Activated CD4-positive, CD25-positive, alpha-beta regulatory T cell treated with anti-CD3 and anti-CD28 coated beads, Interleukin-2, amount 50 U/mL, for 24 hours (primary cell): ENCODE measurements at regions not wholly inside any gene's neighbourhood (a gene's known extent, or its start where the extent isn't known, plus 50 kb on each side); places are given as distances from the start of the nearest gene placed in this dataset.

Source experiments
- ATAC-seq, 2 donors: fragments of 150-1000 bp; cut with Tn5 transposase; one replicate each; pipeline ENCODE4 v1.10.0; 2021; ENCODE audit warnings: mild to moderate bottlenecking in 1 of 2, moderate library complexity in 1 of 2

DNA sequence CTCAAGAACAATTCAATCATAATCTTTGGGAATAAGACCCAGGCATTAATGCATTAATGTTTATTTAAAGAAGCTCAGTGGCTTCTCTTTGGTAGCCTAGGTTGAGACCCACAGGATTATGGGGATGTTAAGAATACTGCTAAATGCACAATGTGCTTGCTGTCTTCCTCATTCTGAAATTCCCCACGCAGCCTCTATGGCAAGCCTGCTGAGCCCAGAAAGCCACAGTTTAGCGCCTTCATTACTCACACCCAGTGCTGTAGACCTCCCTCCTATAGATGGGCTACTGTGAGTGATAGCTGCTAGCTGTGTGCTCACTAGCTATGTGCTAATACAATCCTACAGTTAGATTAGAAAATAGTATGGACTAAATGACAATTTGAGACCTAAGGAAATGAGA lies 90.6 kb downstream of the TNFSF13B start:
- no peak for ATAC-seq

DNA sequence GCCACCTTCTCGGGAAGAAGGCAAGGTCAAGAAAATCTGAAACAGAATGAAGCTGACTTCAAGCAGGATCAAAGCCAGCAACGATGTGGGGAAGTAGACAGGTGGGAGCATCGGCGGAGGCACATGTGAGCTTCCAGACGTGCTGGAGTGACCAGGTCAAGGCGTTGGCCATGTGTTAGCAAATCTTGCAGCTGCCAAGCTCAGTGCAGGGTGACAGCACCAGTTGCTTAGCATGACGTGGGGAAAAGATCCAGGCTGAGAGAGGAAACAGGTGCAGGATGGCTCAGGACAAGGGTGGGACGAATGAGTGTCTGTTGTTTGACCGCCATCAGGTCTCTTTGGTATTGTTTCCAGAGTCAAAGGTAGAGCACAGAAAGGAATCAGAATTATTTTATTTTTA lies 92.3 kb downstream of the TNFSF13B start:
- no peak for ATAC-seq

DNA sequence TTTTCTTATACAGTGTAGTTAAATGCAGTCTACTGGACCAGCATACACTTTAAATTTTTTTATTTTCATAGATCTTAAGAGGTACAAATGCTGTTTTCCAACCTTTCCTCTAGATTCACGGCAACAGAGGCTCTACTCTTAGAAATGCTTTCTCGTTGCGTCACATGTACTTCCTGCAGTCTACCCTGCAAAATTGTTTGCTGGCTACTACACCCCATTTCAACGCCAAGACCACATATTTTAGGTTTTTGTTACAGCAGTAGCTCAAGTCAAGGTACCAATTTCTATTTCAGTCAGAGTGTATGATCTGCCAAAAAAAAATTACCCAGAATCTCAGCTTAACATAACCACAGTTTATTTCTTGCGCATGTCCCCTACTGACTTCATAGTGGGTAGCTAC lies 94.1 kb downstream of the TNFSF13B start:
- ATAC-seq, result no peak

DNA sequence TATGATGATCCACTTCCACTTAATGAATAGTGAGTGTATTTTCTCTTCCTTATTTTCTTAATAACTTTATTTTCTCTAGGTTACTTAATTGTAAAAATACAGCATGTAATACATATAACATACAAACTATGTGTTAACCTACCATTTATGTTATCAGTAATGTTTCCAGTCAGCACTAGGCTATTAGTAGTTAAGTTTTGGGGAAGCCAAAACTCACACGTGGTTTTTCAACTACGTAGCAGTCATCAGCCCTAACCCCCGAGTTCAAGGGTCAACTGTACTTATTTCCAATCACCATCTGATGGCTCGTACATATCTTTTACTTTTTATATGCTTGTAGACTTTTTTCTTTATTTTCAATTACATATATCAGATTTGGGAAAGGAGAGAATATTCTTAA lies 95.7 kb downstream of the TNFSF13B start:
- ATAC-seq, result no peak

DNA sequence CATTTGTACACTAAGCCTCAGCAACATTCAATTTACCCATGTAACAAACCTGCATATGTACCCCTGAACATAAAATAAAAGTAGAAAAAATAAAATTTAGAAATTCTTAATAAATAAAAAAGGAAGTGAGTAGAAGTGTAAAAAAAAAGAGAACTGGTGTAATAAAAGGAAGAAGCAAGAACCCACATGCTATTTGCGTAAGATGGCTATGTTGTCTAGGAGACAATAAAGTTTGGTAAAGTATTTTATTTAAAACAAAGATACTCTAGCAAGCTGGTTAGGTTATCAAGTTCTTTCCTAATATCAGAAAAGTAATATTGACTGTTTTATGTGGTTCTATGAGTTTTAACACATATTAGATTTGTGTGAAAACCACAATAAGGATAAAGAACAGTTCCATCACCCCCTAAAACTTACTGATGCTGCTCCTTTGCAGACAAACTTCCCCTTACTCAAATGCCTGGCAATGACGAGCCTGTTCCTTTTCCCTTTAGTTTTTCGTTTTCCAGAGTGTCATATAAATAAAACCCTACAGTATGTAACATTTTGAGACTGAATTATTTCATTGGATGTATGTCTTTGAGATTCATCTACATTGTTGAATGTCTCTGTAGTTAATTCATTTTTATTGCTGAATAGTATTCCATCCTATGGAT lies 98.9 kb downstream of the TNFSF13B start:
- ATAC-seq, result no peak

DNA sequence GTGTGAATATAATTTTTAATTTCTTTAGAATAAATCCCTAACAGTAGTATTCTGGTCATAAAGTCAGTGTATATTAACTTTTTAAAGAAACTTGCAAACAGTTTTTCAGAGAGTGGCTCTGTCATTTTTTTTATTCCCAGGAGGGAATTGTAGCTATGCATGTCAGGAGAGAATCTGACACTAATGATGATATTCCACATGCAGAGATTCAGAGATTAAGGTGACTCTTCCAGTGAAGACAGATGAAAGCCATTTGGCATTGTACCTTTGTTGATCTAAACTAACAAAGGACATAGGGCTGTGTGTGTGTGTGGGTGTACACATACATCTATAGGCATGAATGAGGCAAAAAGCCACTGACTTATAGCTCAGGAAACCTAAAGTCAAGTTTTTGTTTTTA lies 99.9 kb downstream of the TNFSF13B start:
- no peak for ATAC-seq

DNA sequence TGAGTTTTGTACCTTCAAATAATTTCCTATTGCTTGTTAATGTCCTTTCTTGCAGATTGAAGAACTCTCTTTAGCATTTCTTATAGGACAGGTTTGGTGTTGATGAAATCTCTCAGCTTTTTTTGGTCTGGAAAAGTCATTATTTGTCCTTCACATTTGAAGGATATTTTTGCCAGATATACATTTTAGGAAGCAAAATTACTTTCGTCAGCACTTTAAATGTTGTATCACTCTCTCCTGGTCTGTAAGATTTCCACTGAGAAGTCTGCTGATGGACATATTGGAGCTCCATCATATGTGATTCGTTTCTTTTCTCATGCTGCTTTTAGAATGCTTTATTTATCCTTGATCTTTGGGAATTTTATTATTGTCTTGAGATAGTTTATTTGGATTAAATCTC lies 105.5 kb downstream of the TNFSF13B start:
- ATAC-seq, result no peak

DNA sequence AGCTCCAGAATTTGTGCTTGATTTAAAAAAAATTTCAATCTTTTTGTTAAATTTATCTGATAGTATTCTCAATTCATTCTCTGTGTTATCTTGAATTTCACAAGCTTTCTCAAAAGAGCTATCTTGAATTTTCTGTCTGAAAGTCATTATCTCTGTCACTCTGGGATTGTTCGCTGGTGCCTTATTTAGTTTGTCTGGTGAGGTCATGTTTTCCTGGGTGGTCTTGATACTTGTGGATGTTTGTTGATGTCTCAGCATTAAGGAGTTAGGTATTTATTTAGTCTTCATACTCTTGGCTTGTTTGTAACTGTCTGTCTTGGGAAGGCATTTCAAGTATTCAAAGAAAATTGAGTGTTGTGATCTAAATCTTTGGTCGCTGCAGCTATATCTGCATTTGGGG lies 106.3 kb downstream of the TNFSF13B start:
- ATAC-seq, result no peak

DNA sequence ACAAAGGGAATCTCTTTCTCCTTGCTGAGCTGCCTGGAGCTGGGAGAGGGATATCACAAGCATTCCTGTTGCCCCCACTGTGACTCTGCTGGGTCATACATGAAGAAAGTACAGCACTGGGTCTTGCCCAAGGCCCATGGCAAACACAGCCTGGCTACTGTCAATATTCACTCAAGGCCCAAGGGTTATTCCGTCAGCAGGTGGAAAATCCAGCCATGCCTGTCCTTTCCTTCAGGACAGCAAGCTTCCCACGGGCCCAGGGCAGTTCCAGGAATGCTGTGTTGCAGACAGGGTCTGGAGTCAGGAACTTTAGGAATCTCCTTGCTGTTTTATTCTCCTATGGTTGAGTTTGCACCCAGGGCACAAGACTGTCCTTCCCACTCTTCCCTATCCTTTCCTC lies 106.8 kb downstream of the TNFSF13B start:
- ATAC-seq, result no peak

DNA sequence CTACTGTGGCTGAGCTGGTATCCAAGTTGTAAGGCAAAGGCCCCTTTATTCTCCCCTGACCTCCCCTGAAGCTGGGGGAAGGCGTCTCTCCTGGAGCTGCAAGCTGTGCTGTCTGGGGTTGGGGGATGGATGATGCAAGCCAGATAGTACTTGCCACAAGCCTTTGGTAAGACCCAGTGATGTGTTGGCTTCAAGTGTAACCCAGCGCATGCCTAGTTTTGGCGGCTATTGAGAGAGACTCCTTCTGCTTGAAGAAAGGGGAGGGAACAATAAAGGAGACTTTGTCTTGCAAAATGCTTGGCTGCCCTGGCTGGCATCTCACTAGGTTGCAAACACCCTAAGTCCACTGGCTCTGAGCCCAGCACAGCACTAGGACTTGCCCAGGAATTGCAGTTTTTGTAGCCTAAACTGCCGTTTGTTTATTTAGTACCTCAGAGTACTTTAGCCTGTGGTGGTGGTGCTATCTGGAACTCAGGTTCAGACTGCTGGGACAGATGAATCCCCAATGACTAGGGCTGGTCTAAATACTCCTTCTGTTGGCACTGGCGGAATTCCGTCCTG lies 108.2 kb downstream of the TNFSF13B start:
- no peak for ATAC-seq

DNA sequence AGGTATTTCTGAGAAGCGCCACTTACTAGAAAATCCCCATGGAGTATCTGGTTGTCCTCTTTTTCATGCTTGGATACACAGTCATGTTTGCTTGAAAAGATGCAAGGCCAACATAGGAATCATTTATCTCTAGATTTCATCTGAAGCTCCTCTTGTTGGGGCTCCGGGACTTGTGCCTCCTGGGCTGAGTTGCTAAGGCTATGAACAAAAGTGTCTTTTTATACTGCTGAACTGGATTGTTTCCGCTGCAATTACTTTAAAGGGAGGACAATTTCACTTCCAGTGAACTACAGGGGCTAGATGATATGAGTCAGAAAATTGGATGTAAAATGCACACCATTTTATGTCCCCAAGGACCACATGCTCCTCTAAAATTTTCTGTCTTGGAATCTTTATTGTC lies 114.1 kb downstream of the TNFSF13B start:
- no peak for ATAC-seq

DNA sequence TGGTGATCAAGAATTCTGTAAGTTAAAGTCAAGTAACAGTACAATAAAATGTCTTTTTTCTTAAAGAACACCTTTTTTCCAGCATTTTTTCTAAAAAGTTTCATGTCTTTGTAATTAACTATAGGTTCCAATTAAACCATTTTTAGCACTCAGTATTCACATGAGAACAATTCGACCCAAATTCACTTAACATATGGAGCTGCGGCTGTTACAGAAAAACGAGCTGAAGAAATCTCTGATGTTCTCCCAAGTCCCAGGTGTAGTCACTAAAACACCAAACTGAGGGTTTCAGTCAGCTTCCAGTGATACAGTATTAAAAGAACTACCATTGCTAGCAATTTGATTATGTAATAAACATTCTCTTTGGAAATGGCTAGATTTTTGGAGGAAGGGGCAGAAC lies 117.6 kb downstream of the TNFSF13B start:
- no peak for ATAC-seq

DNA sequence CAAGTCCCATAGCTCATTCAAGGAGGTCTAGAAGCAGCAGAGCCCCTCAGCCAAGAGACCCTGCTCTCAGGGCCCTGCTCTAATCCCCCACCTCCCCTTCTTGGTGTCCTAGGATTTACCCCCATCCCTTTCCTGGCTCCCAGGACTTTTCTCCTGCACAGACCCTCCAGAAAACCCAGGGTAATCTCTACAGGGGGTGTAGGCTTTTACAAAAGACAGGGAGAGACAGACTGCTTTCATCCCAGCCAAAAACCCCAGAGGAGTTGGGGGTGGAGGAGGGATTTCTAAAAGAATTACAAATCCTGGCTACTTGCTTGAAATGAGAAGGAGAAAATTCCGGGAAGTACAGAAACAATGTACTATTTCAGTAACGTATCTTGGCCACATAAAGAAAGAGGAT lies 133.3 kb downstream of the TNFSF13B start:
- ATAC-seq, result no peak

DNA sequence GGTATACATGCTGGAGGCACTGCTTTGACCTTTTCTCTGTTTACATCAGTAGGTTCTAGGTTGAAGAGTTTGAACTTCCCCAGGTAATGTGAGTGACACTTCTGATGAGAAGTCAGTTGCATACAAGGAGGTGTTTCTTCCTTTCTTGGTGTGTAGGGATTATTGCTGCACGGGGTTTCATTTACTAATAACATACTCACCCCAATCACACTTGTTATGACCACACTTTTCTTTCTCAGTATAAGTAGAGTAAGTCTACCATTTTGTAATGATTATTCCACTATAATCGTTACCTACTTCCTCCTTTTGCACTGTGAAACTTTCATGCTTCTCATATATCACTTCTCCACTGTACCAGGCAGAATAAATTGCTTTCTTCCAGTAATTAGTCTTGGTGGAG lies 138.0 kb downstream of the TNFSF13B start:
- ATAC-seq, result peak; percentile 62 to 79

DNA sequence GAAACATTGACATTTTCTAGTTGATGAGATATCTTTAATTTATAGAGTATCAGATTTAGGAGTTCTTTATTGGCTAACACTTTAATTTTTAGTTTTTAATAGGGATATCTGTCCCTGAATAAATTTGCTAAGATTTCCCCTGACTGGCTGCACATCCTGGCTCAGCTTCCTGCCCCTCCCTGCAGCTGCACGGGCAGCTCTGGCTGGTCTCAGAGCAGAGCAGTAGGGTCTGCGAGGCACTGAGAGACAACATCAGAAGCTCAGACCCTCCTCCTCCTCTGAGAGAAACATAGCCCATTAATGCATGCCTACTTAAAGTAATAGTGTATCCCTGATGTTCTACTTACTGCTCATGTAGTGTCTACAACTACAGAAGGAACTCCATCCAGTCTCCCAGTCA lies 139.2 kb downstream of the TNFSF13B start:
- no peak for ATAC-seq

DNA sequence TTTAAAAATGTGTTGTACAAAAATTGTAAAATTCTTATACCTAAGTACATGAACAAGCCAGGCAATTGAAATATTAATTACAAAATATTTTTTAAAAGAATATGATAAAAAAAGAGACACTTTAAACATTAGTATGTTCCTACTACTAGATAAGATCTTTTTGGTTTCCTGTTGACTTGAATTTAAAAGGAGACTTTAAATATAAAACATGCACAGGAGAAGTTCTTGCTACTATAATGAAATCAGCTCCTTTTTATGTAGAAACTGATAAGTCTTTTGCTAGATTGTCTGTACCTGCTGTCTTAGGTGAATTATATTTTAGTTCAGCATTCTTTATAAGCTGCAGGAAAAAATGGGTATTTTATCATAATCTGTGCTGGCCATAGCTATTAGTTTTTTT lies 140.2 kb downstream of the TNFSF13B start:
- no peak for ATAC-seq

DNA sequence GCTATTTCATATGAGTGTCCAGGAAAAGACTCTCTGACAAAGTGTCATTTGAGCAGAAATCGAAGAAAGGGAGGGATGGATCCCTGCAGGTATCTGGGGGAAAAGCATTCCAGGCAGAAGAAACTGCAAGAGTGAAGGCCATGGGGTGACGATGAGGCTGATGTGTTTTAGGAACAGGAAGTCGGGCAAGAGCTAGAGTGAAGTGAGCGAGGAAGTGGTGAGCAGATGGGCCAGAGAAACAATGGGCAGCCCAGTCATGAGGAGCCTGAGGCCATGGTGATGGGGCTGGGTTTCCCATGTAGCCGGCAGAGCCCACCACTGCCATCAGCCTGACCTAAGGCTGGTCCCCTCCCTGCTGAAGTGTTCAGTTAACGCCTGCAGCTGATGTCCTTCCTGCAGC lies 150.2 kb downstream of the TNFSF13B start:
- ATAC-seq, result no peak

DNA sequence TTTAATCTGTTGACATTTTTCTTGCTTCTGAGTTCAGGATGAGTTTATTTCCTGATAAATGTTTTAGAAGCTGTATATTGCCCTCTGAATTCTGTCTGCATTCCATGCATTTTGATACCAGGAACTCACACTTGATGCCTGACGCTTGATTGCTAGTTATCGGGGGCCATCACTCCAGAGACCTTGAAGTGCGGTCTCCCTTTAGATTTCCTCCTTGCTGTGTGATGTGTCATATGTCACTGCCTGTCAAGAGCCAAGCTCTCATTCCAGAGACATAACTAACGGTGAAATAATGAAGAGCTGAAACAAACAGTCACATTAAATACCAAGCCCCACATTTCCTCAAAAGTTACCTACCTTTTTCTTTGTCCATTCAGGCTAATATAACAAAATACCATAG lies 155.5 kb downstream of the TNFSF13B start:
- no peak for ATAC-seq

DNA sequence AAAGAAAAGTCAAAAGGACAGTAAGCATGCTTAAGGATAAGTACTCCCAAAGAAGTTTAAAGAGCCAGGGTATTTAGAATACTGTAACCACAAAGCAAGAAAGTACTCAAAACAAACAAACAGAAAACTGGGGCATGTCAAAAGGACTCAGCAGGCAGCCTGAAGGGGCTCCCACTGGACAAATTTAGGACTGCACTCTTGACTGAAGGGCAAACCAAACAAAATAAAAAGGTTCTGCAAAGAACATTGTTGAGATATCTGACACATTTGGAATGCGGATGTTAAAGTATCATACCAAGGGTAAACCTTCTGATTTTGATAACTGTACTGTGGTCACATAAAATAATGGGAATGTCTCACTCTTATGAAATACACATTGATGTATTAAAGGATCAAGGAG lies 157.4 kb downstream of the TNFSF13B start:
- no peak for ATAC-seq

DNA sequence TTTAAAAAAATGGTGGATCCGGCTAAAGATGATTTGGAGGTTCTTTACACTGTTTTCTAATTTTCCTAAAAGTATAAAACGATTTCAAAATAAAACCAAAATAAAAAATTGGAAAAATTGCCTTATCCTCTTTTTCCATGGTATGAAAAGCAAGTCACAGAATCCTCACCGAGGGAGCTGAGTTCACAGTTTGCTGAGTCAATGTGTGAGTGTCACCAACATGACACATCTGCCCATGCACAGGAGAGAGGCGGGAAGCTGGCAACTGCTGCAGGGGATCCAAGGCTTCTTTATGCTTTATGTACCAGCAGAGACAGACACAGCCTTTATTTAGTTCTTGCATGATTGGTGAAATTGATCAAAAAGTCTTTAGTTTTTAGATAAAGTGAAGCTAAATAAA lies 157.8 kb downstream of the TNFSF13B start:
- ATAC-seq, result no peak

DNA sequence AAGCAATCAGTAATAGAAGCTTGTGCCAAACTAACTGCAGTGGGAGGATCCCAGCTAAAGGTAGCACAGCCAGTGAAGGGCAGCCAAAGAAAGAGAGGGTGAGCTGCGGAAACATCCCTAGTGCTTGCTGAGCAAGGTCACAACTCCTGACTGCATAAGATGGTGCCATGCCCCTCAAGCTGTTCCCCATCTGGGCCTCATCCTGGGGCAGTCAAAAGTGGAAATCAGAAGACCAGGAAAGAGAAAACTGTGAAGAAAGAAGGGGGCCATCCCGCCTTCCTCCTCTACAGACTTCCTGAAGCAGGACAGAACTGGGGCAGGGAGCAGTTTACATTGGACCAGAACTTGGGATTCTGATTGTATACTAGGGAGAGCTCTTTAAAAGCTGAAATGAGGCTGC lies 159.2 kb downstream of the TNFSF13B start:
- no peak for ATAC-seq

DNA sequence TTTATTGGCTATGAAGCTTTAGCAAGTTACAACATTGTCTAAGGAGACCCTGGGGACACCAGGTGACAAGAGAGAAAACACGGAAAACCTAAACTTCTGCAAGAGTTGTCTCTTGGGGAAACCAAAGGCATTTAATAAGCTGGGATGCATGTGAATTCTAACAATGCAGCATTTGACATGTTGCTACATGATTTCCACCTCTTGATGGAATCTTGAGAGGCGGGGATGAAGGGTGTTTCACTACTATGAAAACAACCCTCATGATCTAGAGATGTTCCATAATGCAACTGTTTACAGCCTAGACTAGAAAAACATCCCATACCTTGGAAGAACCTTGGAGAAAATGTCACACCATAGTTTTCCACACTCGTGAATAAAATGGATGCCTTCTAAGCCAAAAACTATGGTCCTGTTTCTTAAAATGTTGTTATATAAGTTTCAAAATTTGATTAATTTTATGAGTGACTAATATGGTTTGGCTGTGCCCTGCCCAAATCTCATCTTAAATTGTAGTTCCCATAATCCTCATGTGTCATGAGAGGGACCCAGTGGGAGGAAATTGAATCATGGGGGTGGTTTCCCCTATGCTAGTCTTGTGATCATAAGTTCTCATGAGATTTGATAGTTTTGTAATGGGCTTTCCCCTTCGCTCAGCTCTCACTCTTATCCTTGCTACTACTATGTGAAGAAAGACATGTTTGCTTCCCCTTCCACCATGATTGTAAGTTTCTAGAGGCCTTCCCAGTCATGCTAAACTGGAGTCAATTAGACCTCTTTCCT lies 164.6 kb downstream of the TNFSF13B start:
- ATAC-seq, result no peak

DNA sequence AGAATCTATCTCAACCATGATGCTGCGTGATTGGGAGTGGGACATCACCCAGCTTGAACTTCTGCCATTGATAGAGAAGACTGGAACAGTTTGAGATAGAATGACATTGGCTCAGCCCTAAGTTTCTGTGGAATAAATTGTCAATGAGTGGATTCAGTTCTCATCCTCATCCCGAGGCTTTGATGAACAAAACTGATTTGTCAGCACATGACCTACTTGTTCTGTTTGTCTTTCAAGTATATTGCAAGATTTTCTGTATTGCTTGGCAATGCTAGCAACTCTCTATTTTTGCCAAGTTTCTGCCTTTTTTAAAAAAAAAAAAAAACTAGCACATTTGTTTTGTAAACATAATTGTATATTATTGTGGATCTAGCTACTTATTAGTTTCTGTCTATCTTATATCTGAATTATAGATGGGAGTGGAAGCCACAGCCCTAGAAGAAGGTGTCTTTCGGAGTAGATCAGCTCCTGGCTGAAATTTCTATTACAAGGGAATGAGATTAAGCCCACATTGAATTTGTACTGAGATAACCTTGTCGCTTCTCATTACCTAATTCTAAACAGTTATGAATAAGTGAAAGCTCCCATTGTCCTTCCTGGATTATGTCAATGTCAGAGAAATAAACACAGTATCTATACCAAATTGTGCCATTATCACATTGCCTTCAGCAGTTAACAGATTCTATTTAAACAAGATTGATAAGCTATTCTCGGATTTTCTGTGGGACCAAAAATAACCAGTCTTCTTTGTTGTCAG lies 166.1 kb downstream of the TNFSF13B start:
- ATAC-seq, result no peak

DNA sequence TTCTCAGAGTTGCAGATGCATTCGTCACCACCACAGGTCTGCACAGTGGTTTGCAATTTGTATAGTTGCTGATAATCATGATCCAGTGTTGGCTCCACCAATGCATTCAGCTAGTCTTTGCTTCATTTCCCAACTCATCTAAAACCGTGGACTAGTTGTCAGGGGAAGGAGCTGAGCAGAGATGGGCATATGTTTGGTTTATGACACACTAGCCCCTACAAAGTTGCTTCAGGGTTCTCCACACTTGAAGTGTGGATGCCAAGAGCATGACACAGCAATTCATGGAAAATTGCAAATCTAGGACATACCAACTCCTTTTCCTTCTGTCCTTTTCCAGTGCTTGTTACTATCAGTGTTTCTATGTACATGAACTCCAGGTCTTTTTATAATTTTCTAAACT lies 168.0 kb downstream of the TNFSF13B start:
- ATAC-seq, result no peak
